Suprapubic skin (tissue), 3 donors: ENCODE measurements at regions not wholly inside any gene's neighbourhood (a gene's known extent, or its start where the extent isn't known, plus 50 kb on each side); places are given as distances from the start of the nearest gene placed in this dataset.

Experiments
- EP300 ChIP-seq: sonication (generic); formaldehyde crosslinking; IDR thresholded peaks from one replicate; pipeline ENCODE4 v1.6.1; 2017; ENCODE audit warnings: antibody characterized with exemption
- TF ChIP-seq, protein P1 (sequence below), 2 donors: fragments of 200-600 bp in 1 of 2; fragments of 450-650 bp in 1 of 2; sonication (generic) in 1 of 2; IDR thresholded peaks; one replicate each; pipeline ENCODE4 v1.5.1; 2016 to 2019; ENCODE audit warnings: antibody characterized with exemption in 2 of 2, mild to moderate bottlenecking in 1 of 2, moderate library complexity in 1 of 2

DNA sequence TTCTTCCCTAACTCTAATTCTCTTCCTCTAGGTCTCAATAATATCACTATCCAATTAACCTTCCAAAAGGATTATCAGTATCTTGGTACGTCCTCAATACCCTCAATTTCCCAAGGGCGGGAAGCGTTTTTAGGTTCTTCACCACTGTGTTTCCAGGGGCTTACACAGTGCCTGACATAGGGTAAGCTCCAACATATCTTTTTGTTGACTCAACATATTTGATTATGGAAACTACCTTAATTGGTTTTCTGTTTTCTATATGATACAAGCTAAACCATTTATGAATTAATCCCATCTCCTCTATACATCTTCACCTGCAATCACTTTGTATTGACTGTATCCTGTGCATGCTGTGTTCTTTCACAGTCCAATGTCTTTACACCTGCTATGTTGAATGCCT, 987.3 kb downstream of the GRID1 start:
- TF ChIP-seq, protein P1, sequence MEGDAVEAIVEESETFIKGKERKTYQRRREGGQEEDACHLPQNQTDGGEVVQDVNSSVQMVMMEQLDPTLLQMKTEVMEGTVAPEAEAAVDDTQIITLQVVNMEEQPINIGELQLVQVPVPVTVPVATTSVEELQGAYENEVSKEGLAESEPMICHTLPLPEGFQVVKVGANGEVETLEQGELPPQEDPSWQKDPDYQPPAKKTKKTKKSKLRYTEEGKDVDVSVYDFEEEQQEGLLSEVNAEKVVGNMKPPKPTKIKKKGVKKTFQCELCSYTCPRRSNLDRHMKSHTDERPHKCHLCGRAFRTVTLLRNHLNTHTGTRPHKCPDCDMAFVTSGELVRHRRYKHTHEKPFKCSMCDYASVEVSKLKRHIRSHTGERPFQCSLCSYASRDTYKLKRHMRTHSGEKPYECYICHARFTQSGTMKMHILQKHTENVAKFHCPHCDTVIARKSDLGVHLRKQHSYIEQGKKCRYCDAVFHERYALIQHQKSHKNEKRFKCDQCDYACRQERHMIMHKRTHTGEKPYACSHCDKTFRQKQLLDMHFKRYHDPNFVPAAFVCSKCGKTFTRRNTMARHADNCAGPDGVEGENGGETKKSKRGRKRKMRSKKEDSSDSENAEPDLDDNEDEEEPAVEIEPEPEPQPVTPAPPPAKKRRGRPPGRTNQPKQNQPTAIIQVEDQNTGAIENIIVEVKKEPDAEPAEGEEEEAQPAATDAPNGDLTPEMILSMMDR (IDR thresholded peaks at IDR 0.05), result no peak
- no peak for TF ChIP-seq EP300
